GM21447 (cell line): ENCODE measurements at regions not wholly inside any gene's neighbourhood (a gene's known extent, or its start where the extent isn't known, plus 50 kb on each side); places are given as distances from the start of the nearest gene placed in this dataset.

Experiments used
- ATAC-seq: cut with Tn5 transposase; IDR thresholded peaks from one replicate; pipeline ENCODE4 v1.9.1; 2021; ENCODE audit not compliant: unreplicated experiment

GRCh38 chr12:92370828-92371227 lies 225.2 kb upstream of the BTG1 start:
- ATAC-seq = no peak

GRCh38 chr12:92369636-92370035 lies 224.0 kb upstream of the BTG1 start:
- ATAC-seq = no peak

DNA sequence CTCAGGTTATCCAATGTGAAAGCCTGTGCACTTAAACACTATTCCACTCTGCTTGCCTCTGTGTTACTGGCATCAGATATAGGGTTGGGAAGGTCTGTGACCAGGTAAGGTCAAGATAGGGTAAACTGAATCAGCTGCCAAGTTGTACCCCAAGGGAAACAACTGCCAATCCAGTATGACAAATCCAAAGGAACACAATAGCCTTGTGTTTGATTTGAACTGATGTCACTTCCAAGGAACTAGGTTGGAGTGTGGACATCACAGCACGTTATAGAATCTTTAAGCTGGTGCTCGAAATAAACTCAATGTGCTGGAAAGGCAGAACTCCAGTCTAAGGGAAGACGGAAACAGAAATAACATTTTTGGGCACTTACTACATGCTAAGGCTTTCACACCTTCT lies 223.4 kb upstream of the BTG1 start:
- ATAC-seq = no peak

DNA sequence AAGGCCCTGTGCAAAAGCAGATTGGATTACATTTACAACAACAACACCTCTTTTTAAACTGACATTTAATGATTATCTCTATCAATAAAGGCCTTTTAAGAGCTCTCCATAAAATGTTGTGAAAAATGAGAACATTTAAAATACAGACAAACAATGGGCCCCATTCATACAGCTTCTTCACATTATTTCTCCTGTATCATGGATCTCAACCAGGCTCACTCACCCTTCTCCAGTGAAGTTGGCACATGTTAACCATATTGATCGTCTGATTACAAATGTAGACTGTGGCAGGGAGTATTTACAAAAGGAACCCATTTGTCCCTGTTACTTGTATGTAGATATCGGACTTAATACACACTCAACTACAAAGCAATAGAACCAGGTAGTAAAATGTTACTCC lies 220.2 kb upstream of the BTG1 start:
- ATAC-seq = no peak

- no peak for ATAC-seq
Measured at GRCh38 chr12:92365333-92365732, 219.7 kb upstream of the BTG1 start.

GRCh38 chr12:92363295-92364146 lies 217.9 kb upstream of the BTG1 start:
- ATAC-seq = peak; percentile 68

DNA sequence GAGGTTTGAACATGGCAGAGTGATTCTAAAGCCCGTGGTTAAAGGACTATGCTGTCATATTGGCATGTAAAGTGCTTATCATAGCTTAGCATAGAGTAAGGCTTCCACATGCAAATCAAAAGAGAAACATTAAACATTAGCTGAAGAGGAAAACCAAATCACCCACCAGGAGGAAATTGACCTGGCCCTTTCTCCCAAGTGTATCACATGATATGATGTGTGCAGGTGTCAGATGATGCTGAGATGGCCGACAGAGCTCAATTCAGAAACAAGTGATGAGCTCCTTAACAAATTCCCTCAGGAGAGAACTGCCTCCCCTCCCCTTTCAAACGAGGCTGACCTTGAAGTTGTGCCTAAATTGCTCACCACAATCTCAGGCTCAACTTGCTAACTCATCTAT lies 217.1 kb upstream of the BTG1 start:
- ATAC-seq = peak; percentile 49

- ATAC-seq = no peak
Measured at GRCh38 chr12:92362126-92362525, 216.5 kb upstream of the BTG1 start.

GRCh38 chr12:92360543-92360942 lies 214.9 kb upstream of the BTG1 start:
- ATAC-seq = no peak

- no peak for ATAC-seq
Measured at GRCh38 chr12:92359581-92360209, 214.0 kb upstream of the BTG1 start.

- no peak for ATAC-seq
Measured at GRCh38 chr12:92357584-92358261, 212.1 kb upstream of the BTG1 start.

DNA sequence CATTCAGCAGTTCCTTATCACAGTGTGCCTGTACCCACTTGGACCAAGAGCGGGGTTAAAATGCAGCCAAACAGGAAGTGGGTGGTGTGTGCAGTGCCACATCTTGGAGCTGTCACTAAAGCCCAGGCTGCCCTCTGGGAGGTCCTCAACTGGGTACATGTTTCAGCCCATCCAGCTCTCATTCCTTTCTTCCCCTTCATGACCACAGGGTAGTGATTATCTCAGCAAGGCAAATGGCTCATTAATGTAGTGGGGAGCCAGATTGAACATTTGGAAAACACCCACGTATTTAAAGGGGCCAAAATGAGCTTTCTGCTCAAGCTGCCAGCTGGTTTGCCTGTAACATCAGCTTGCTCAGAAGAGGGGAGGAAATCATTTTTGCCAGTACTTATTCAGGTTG lies 210.8 kb upstream of the BTG1 start:
- ATAC-seq = no peak

- ATAC-seq = no peak
Measured at GRCh38 chr12:92349635-92350034, 204.0 kb upstream of the BTG1 start.

DNA sequence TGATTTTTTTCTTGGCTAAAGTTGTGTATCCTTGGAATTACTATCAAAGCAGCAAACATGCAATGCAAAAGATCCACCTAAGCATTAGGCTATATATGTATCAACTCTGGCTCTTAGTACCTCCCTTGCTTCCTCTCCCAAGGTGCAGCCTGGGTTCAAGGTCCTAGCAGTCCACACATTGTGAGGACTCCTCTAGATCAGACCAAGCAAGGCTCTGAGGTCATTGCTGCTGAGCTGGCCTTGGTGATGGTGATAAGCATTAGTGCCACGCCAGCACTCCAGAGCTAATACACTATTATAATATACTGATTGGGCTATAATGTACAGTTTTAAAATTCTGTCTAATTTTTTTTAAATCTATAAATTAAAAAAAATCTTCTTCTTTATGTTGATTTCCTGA lies 196.9 kb upstream of the BTG1 start:
- no peak for ATAC-seq

- ATAC-seq = no peak
Measured at GRCh38 chr12:92341065-92341668, 195.5 kb upstream of the BTG1 start.

DNA sequence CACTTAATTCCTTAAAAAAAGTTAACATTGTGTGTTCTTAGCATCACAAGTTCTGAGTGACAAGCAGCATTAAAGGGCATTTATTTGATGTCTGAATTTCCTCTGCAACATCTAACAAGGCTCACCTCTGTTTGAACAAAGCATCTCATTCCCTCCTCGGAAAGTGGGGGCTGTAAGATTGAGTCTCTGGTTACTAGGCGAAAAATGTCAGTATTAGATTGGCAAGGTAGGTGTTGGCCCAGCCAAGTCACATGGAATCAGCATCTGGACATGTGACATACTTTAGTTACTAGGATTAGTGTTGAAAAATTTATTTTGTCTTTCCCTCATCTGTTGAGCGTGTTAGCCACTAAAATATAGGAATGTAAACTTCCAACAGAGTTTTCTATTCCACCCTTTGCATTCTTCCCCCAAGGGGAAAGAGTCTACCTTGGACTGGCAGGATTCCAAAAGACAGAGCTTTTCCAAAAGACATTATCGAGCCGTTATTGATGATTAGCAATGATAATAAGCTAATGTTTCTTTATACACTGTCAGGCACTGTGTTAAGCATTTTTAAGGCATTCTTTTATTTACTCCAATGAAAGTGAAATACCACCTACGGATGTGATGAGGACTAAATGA lies 194.9 kb upstream of the BTG1 start:
- no peak for ATAC-seq

- ATAC-seq = no peak
Measured at GRCh38 chr12:92340003-92340402, 194.4 kb upstream of the BTG1 start.

DNA sequence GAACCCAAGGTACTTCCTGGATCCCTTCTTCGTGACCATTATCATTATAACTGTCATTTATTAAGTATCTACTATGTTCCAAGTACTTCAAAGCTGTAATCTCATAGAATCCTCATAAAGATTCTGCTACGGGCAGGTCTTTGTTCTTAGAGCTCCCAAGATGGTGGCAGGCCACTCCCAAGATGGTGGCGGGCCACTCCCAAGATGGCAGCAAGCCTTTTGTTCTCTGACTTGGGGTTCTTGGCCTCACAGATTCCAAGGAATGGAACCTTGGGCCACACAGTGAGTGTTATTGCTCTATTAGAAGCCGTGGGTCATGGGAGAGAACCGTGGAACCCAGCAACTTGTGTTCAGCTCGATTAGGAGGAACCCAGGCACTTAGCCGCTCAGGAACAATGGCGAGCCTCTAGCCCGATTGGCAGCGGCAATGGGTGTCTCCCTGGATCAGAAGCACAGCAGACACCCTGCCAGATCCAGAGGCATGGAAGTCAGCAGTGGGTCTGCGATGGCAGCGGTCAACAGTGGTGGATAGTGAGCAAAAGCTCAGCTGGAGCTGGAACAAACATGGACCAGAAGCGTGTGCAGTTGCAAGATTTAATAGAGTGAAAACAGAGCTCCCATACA lies 193.7 kb upstream of the BTG1 start:
- ATAC-seq = no peak

DNA sequence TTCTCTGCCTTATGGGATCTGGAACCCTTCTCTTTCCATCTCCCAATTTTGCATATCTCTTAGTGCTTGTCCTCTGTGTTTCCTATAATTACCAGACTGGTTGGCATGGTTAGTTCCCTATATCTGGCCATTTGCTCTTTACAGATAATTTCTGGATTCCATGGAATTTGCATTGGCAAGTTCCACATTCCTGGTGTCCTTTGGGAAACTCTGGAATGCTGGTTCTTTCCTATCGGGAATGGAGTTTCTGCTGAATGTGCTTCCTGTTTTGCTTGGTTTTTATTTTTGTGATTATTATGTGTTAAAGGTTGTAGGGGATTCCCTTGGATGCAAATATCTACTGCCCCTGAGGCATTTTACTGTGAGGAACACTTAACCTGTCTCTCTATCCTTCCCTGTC lies 193.0 kb upstream of the BTG1 start:
- ATAC-seq = no peak

- no peak for ATAC-seq
Measured at GRCh38 chr12:92338102-92338501, 192.5 kb upstream of the BTG1 start.

DNA sequence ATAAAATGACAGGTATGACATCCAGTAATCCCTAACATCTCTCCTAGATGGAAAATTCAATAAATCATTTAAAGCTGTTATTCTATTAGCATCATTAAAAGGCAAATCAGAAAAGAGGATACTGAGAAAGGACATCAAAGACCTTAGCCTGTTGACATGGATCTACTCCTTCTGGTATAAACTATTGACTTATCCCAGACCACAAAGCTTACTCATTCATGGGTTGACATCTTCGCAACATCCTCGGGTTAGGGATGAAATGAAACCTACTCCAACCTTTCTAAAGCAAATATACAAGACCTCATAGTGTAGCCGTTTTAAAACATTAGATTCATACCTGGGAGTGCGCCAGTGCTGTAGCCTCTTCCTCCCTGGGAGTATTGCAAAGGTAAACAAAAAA lies 191.5 kb upstream of the BTG1 start:
- ATAC-seq = no peak
